ENCODE measurements at regions not wholly inside any gene's neighbourhood (a gene's known extent, or its start where the extent isn't known, plus 50 kb on each side); places are given as distances from the start of the nearest gene placed in this dataset.

GRCh38 chr4:123046096-123046495 is 123.7 kb upstream of the NUDT6 start (continued):
- TF ChIP-seq ZZZ3 (IDR thresholded peaks at IDR 0.05; ENCODE audit: control insufficient read depth, insufficient read length, low read depth) = no peak
- no peak for TF ChIP-seq TCF7 (IDR thresholded peaks at IDR 0.05; ENCODE audit: borderline replicate concordance)
- TF ChIP-seq FOS (IDR thresholded peaks at IDR 0.05; ENCODE audit: borderline replicate concordance, extremely low read depth, insufficient read length) = no peak

GRCh38 chr4:123050018-123050417 is 127.6 kb upstream of the NUDT6 start:
- no TSS peak for BruUV-seq (replicated peaks)
- no peaks in the 10 kb centered on the region for H3K36me3 ChIP-seq (ENCODE audit: control insufficient read depth in 2 of 2, insufficient read depth in 2 of 2, low read length in 1 of 2)
- no peak overlapping the region for H3K9ac ChIP-seq (ENCODE audit: control insufficient read depth, insufficient read depth, low read length)
- H3K4me2 ChIP-seq (ENCODE audit: control insufficient read depth, insufficient read depth) = no peak overlapping the region
- in situ Hi-C loops (cut with MboI) = no loop called here
- H3K9me3 ChIP-seq (replicated peaks; ENCODE audit: control insufficient read depth, insufficient read depth, low read length) = peaks cover 2% of the 10 kb centered on the region; the same call in 2 of the 3 replicates
- intact Hi-C loops (cut with micrococcal nuclease; ENCODE audit: unreplicated experiment) = no loop called here
- CTCF ChIA-PET = interaction anchor here (0.5 kb wide), 1 partner anchor 1381 kb away, joined by 4 read pairs; no protein-coding TSS in a partner anchor
- RAD21 ChIA-PET (ENCODE audit: unreplicated experiment) = no interaction called here
- ATAC-seq = no peak
- H3K4me1 ChIP-seq (ENCODE audit: control insufficient read depth, insufficient read depth, low read length) = no peaks in the 10 kb centered on the region
- 94% methylated on average over 2 of the region's 2 CpGs for WGBS (ENCODE audit: insufficient coverage, insufficient replicate concordance, low lambda C conversion rate, missing lambda C conversion rate)
- H4K20me1 ChIP-seq (ENCODE audit: control insufficient read depth, insufficient read depth) = no peaks in the 10 kb centered on the region
- no peak for TF ChIP-seq PKNOX1 (IDR thresholded peaks at IDR 0.05)
- TF ChIP-seq BCLAF1 (IDR thresholded peaks at IDR 0.05) = no peak
- TF ChIP-seq RUNX3 (IDR thresholded peaks at IDR 0.05; ENCODE audit: low read length) = 0 out of 2 replicates have a peak, but pooled peaks have one; percentile 6
- no peak overlapping the region for H3K27ac ChIP-seq (ENCODE audit: control insufficient read depth, insufficient read depth)
- SMC1A ChIA-PET (ENCODE audit: uncharacterized antibody, unreplicated experiment) = interaction anchor here (0.6 kb wide), 1 partner anchor 705 kb away, joined by 4 read pairs; no protein-coding TSS in a partner anchor
- no peaks in the 10 kb centered on the region for H3K79me2 ChIP-seq (ENCODE audit: control insufficient read depth, insufficient read depth, low read length)
- H3K4me3 ChIP-seq = no peak overlapping the region
- FAIRE-seq = no peak
- no peaks in the 10 kb centered on the region for H3K27me3 ChIP-seq (replicated peaks in 1 of 2; ENCODE audit: control insufficient read depth in 2 of 2, insufficient read depth in 2 of 2, low read length in 1 of 2)
- DNase-seq (ENCODE audit: low read depth, low spot score) = no peak
- no peak overlapping the region for H2AFZ ChIP-seq (ENCODE audit: control insufficient read depth, low read depth, low read length)
- POLR2A ChIA-PET = interaction anchor here (0.6 kb wide), 2 partner anchors 14 to 33 kb away, joined by 3 to 6 read pairs; no protein-coding TSS in a partner anchor
